ENCODE measurements at regions not wholly inside any gene's neighbourhood (a gene's known extent, or its start where the extent isn't known, plus 50 kb on each side); places are given as distances from the start of the nearest gene placed in this dataset.

- no peaks in the 10 kb centered on the region for H3K9me3 ChIP-seq (ENCODE audit: low read depth, low read length)
- no peaks in the 10 kb centered on the region for H3K27me3 ChIP-seq (ENCODE audit: insufficient read depth, low read length)
- peaks cover 16% of the 10 kb centered on the region for H3K4me1 ChIP-seq (ENCODE audit: insufficient read depth, low read length)
- H3K4me3 ChIP-seq (ENCODE audit: low read length): no peak overlapping the region
Observed at GRCh38 chr2:181139831-181140230, 159.4 kb downstream of the UBE2E3 start.

- H3K4me3 ChIP-seq (ENCODE audit: low read length): no peak overlapping the region
- peaks cover 21% of the 10 kb centered on the region for H3K4me1 ChIP-seq (ENCODE audit: insufficient read depth, low read length)
- no peaks in the 10 kb centered on the region for H3K9me3 ChIP-seq (ENCODE audit: low read depth, low read length)
Observed at GRCh38 chr2:181140414-181140813, 160.0 kb downstream of the UBE2E3 start.

GRCh38 chr2:181140928-181141327 lies 160.5 kb downstream of the UBE2E3 start:
- Histone ChIP-seq H3K4me1 (ENCODE audit: insufficient read depth, low read length) (peaks cover 21% of the 10 kb centered on the region), H3K4me3 (ENCODE audit: low read length) (no peak overlapping the region), H3K9me3 (ENCODE audit: low read depth, low read length) (no peaks in the 10 kb centered on the region), H3K27me3 (ENCODE audit: insufficient read depth, low read length) (no peaks in the 10 kb centered on the region)

More at GRCh38 chr2:181140414-181140813, 160.0 kb downstream of the UBE2E3 start:
- no peaks in the 10 kb centered on the region for H3K27me3 ChIP-seq (ENCODE audit: insufficient read depth, low read length)

- Histone ChIP-seq H3K27me3 (ENCODE audit: insufficient read depth, low read length) (no peaks in the 10 kb centered on the region), H3K4me3 (ENCODE audit: low read length) (no peak overlapping the region), H3K9me3 (ENCODE audit: low read depth, low read length) (no peaks in the 10 kb centered on the region), H3K4me1 (ENCODE audit: insufficient read depth, low read length) (peaks cover 21% of the 10 kb centered on the region)
Observed at GRCh38 chr2:181141676-181142075, 161.3 kb downstream of the UBE2E3 start.

GRCh38 chr2:181142514-181142913 lies 162.1 kb downstream of the UBE2E3 start:
- no peaks in the 10 kb centered on the region for H3K9me3 ChIP-seq (ENCODE audit: low read depth, low read length)
- no peak overlapping the region for H3K4me3 ChIP-seq (ENCODE audit: low read length)
- peaks cover 21% of the 10 kb centered on the region for H3K4me1 ChIP-seq (ENCODE audit: insufficient read depth, low read length)

GRCh38 chr2:181143790-181144300 lies 163.4 kb downstream of the UBE2E3 start:
- Histone ChIP-seq H3K4me1 (ENCODE audit: insufficient read depth, low read length) (peaks cover 19% of the 10 kb centered on the region), H3K27me3 (ENCODE audit: insufficient read depth, low read length) (no peaks in the 10 kb centered on the region), H3K9me3 (ENCODE audit: low read depth, low read length) (no peaks in the 10 kb centered on the region), H3K4me3 (ENCODE audit: low read length) (no peak overlapping the region)

More at GRCh38 chr2:181142514-181142913, 162.1 kb downstream of the UBE2E3 start:
- H3K27me3 ChIP-seq (ENCODE audit: insufficient read depth, low read length): no peaks in the 10 kb centered on the region

- Histone ChIP-seq H3K9me3 (ENCODE audit: low read depth, low read length) (no peaks in the 10 kb centered on the region), H3K4me3 (ENCODE audit: low read length) (no peak overlapping the region), H3K4me1 (ENCODE audit: insufficient read depth, low read length) (peaks cover 12% of the 10 kb centered on the region)
Observed at GRCh38 chr2:181145645-181146044, 165.2 kb downstream of the UBE2E3 start.

GRCh38 chr2:181146171-181146570 lies 165.8 kb downstream of the UBE2E3 start:
- Histone ChIP-seq H3K4me3 (ENCODE audit: low read length) (no peak overlapping the region), H3K4me1 (ENCODE audit: insufficient read depth, low read length) (peaks cover 12% of the 10 kb centered on the region), H3K27me3 (ENCODE audit: insufficient read depth, low read length) (no peaks in the 10 kb centered on the region), H3K9me3 (ENCODE audit: low read depth, low read length) (no peaks in the 10 kb centered on the region)

More at GRCh38 chr2:181145645-181146044, 165.2 kb downstream of the UBE2E3 start:
- no peaks in the 10 kb centered on the region for H3K27me3 ChIP-seq (ENCODE audit: insufficient read depth, low read length)

- H3K27me3 ChIP-seq (ENCODE audit: insufficient read depth, low read length): no peaks in the 10 kb centered on the region
- peaks cover 12% of the 10 kb centered on the region for H3K4me1 ChIP-seq (ENCODE audit: insufficient read depth, low read length)
- H3K9me3 ChIP-seq (ENCODE audit: low read depth, low read length): no peaks in the 10 kb centered on the region
- no peak overlapping the region for H3K4me3 ChIP-seq (ENCODE audit: low read length)
Observed at GRCh38 chr2:181149056-181149455, 168.7 kb downstream of the UBE2E3 start.

GRCh38 chr2:181152226-181152625 lies 171.8 kb downstream of the UBE2E3 start:
- peaks cover 13% of the 10 kb centered on the region for H3K9me3 ChIP-seq (ENCODE audit: low read depth, low read length)
- H3K4me1 ChIP-seq (ENCODE audit: insufficient read depth, low read length): no peaks in the 10 kb centered on the region
- no peaks in the 10 kb centered on the region for H3K27me3 ChIP-seq (ENCODE audit: insufficient read depth, low read length)
- no peak overlapping the region for H3K4me3 ChIP-seq (ENCODE audit: low read length)

- no peaks in the 10 kb centered on the region for H3K27me3 ChIP-seq (ENCODE audit: insufficient read depth, low read length)
- no peaks in the 10 kb centered on the region for H3K4me1 ChIP-seq (ENCODE audit: insufficient read depth, low read length)
- no peak overlapping the region for H3K4me3 ChIP-seq (ENCODE audit: low read length)
- peaks cover 13% of the 10 kb centered on the region for H3K9me3 ChIP-seq (ENCODE audit: low read depth, low read length)
Observed at GRCh38 chr2:181152701-181153100, 172.3 kb downstream of the UBE2E3 start.

- Histone ChIP-seq H3K27me3 (ENCODE audit: insufficient read depth, low read length) (no peaks in the 10 kb centered on the region), H3K4me1 (ENCODE audit: insufficient read depth, low read length) (no peaks in the 10 kb centered on the region), H3K4me3 (ENCODE audit: low read length) (no peak overlapping the region), H3K9me3 (ENCODE audit: low read depth, low read length) (peaks cover 13% of the 10 kb centered on the region)
Observed at GRCh38 chr2:181153886-181154285, 173.5 kb downstream of the UBE2E3 start.

GRCh38 chr2:181157326-181157725 lies 176.9 kb downstream of the UBE2E3 start:
- Histone ChIP-seq H3K9me3 (ENCODE audit: low read depth, low read length) (peaks cover 13% of the 10 kb centered on the region), H3K4me1 (ENCODE audit: insufficient read depth, low read length) (no peaks in the 10 kb centered on the region), H3K27me3 (ENCODE audit: insufficient read depth, low read length) (no peaks in the 10 kb centered on the region), H3K4me3 (ENCODE audit: low read length) (no peak overlapping the region)

GRCh38 chr2:181158427-181158826 lies 178.0 kb downstream of the UBE2E3 start:
- H3K9me3 ChIP-seq (ENCODE audit: low read depth, low read length): peaks cover 13% of the 10 kb centered on the region
- H3K4me1 ChIP-seq (ENCODE audit: insufficient read depth, low read length): peaks cover 4% of the 10 kb centered on the region
- no peaks in the 10 kb centered on the region for H3K27me3 ChIP-seq (ENCODE audit: insufficient read depth, low read length)

GRCh38 chr2:181161615-181162014 lies 181.2 kb downstream of the UBE2E3 start:
- peaks cover 17% of the 10 kb centered on the region for H3K4me1 ChIP-seq (ENCODE audit: insufficient read depth, low read length)
- H3K27me3 ChIP-seq (ENCODE audit: insufficient read depth, low read length): no peaks in the 10 kb centered on the region
- no peak overlapping the region for H3K4me3 ChIP-seq (ENCODE audit: low read length)
- peaks cover 2% of the 10 kb centered on the region for H3K9me3 ChIP-seq (ENCODE audit: low read depth, low read length)

More at GRCh38 chr2:181158427-181158826, 178.0 kb downstream of the UBE2E3 start:
- H3K4me3 ChIP-seq (ENCODE audit: low read length): no peak overlapping the region

- Histone ChIP-seq H3K27me3 (ENCODE audit: insufficient read depth, low read length) (no peaks in the 10 kb centered on the region), H3K4me1 (ENCODE audit: insufficient read depth, low read length) (peaks cover 17% of the 10 kb centered on the region), H3K4me3 (ENCODE audit: low read length) (no peak overlapping the region), H3K9me3 (ENCODE audit: low read depth, low read length) (peaks cover 5% of the 10 kb centered on the region)
Observed at GRCh38 chr2:181163139-181163538, 182.7 kb downstream of the UBE2E3 start.

All from mononuclear cell (primary cell).